NCI-H2107 (cell line): ENCODE measurements at regions not wholly inside any gene's neighbourhood (a gene's known extent, or its start where the extent isn't known, plus 50 kb on each side); places are given as distances from the start of the nearest gene placed in this dataset.

Experiments used
- DNase-seq: peaks from one replicate; lab custom pipeline; 2025; lab: John Stamatoyannopoulos, UW

- DNase-seq = no peak
Observed at GRCh38 chr20:11247046-11248010, 573.5 kb upstream of the JAG1 start.

- no peak for DNase-seq
Observed at GRCh38 chr20:11248011-11248409, 574.2 kb upstream of the JAG1 start.

GRCh38 chr20:11248687-11249638 lies 575.2 kb upstream of the JAG1 start:
- DNase-seq = no peak

GRCh38 chr20:11249683-11250082 lies 575.9 kb upstream of the JAG1 start:
- DNase-seq = no peak

GRCh38 chr20:11252447-11252846 lies 578.6 kb upstream of the JAG1 start:
- no peak for DNase-seq

- DNase-seq = no peak
Observed at GRCh38 chr20:11255455-11255854, 581.7 kb upstream of the JAG1 start.

GRCh38 chr20:11255860-11256259 lies 582.1 kb upstream of the JAG1 start:
- DNase-seq = no peak

GRCh38 chr20:11260611-11261010 lies 586.8 kb upstream of the JAG1 start:
- no peak for DNase-seq

- DNase-seq = no peak
Observed at GRCh38 chr20:11261533-11262000, 587.8 kb upstream of the JAG1 start.

- no peak for DNase-seq
Observed at GRCh38 chr20:11266571-11266970, 592.8 kb upstream of the JAG1 start.

- DNase-seq = no peak
Observed at GRCh38 chr20:11267131-11267761, 593.4 kb upstream of the JAG1 start.

GRCh38 chr20:11267762-11268335 lies 594.0 kb upstream of the JAG1 start:
- DNase-seq = no peak

- DNase-seq = no peak
Observed at GRCh38 chr20:11270566-11270965, 596.8 kb upstream of the JAG1 start.

GRCh38 chr20:11271319-11271718 lies 597.5 kb upstream of the JAG1 start:
- no peak for DNase-seq

- no peak for DNase-seq
Observed at GRCh38 chr20:11271920-11272594, 598.3 kb upstream of the JAG1 start.

- peak; percentile 28 for DNase-seq
Observed at GRCh38 chr20:11274141-11274594, 600.4 kb upstream of the JAG1 start.

- no peak for DNase-seq
Observed at GRCh38 chr20:11275740-11276139, 601.9 kb upstream of the JAG1 start.

- DNase-seq = no peak
Observed at GRCh38 chr20:11277170-11277569, 603.4 kb upstream of the JAG1 start.

- DNase-seq = no peak
Observed at GRCh38 chr20:11277858-11278257, 604.1 kb upstream of the JAG1 start.

- no peak for DNase-seq
Observed at GRCh38 chr20:11278461-11278860, 604.7 kb upstream of the JAG1 start.

GRCh38 chr20:11281240-11281639 lies 607.4 kb upstream of the JAG1 start:
- no peak for DNase-seq
